H1 (cell line): ENCODE measurements at regions not wholly inside any gene's neighbourhood (a gene's known extent, or its start where the extent isn't known, plus 50 kb on each side); places are given as distances from the start of the nearest gene placed in this dataset.
A peak's percentile ranks its signal among the peaks of the same experiment; 100 is the strongest.

ENCODE experiments used
- CTCF ChIA-PET: fragments of 300-600 bp; sonication (Branson Sonifier 250); formaldehyde crosslinking; loops from one replicate; lab custom pipeline; 2021; ENCODE audit not compliant: partially characterized antibody; lab: Charles Lee
- POLR2A ChIA-PET: fragments of 300-600 bp; sonication (Branson Sonifier 250); formaldehyde crosslinking; loops from one replicate; lab custom pipeline; 2021; ENCODE audit warnings: inconsistent platforms; ENCODE audit not compliant: partially characterized antibody; lab: Charles Lee
- DNase-seq, 2 experiments: peaks; one replicate each; pipeline versions ENCODE4 v3.0.0 to v3.0.0-alpha.2; 2010 to 2022; ENCODE audit warnings: low spot score in 2 of 2, low read depth in 1 of 2, mixed read lengths in 1 of 2
- FAIRE-seq: peaks from 2 replicates; lab custom pipeline; 2011; peaks lifted over from hg19 to GRCh38; lab: Jason Lieb, UNC
- H2AFZ ChIP-seq: 2 replicates; pipeline ENCODE4 v1.8.1; 2012; ENCODE audit warnings: low read length, inconsistent platforms
- H2AK5ac ChIP-seq: 2 replicates; pipeline ENCODE4 v1.6.1; 2013; ENCODE audit warnings: low read depth, low read length
- H2BK120ac ChIP-seq: replicated peaks from 2 replicates; pipeline ENCODE3; 2013; ENCODE audit warnings: low read depth, low read length, inconsistent platforms
- H2BK12ac ChIP-seq: 2 replicates; pipeline ENCODE4 v1.6.1; 2013; ENCODE audit warnings: low read depth, low read length
- H2BK15ac ChIP-seq: 2 replicates; pipeline ENCODE4 v1.6.1; 2013; ENCODE audit warnings: low read length
- H2BK20ac ChIP-seq: 2 replicates; pipeline ENCODE4 v1.6.1; 2013; ENCODE audit warnings: low read length
- H2BK5ac ChIP-seq: 2 replicates; pipeline ENCODE4 v1.6.1; 2013; ENCODE audit warnings: low read depth, low read length
- H3K14ac ChIP-seq: 2 replicates; pipeline ENCODE4 v1.6.1; 2013; ENCODE audit warnings: inconsistent platforms; ENCODE audit not compliant: insufficient read length
- H3K18ac ChIP-seq: 2 replicates; pipeline ENCODE4 v1.6.1; 2013; ENCODE audit warnings: low read length; ENCODE audit errors: extremely low read depth
- H3K23ac ChIP-seq: 2 replicates; pipeline ENCODE4 v1.6.1; 2013; ENCODE audit warnings: inconsistent platforms; ENCODE audit not compliant: insufficient read length
- H3K23me2 ChIP-seq: 2 replicates; pipeline ENCODE4 v1.6.1; 2013; ENCODE audit warnings: low read depth, low read length
- H3K27ac ChIP-seq: 2 replicates; pipeline ENCODE4 v1.6.1; 2011; ENCODE audit warnings: low read depth, low read length, inconsistent platforms
- H3K27me3 ChIP-seq, 4 experiments: replicated peaks in 1 of 4; 1 replicate in 1 of 4; 2 replicates in 3 of 4; pipeline versions ENCODE4 v1.6.1 to v1.8.1; 2011 to 2013; ENCODE audit warnings: low read length in 3 of 4, mild to moderate bottlenecking in 3 of 4, inconsistent platforms in 2 of 4, mixed read lengths in 2 of 4, moderate library complexity in 1 of 4; ENCODE audit not compliant: control insufficient read depth in 3 of 4, insufficient read depth in 3 of 4; ENCODE audit errors: extremely low read depth in 1 of 4
- H3K36me3 ChIP-seq, 4 experiments: 2 replicates each; pipeline versions ENCODE4 v1.6.1 to v1.8.1; 2011 to 2013; ENCODE audit warnings: mild to moderate bottlenecking in 4 of 4, low read length in 3 of 4, moderate library complexity in 2 of 4, control low read depth in 1 of 4, inconsistent platforms in 1 of 4; ENCODE audit not compliant: insufficient read depth in 4 of 4, control insufficient read depth in 2 of 4
- H3K4ac ChIP-seq: replicated peaks from 2 replicates; pipeline ENCODE3; 2013; ENCODE audit warnings: low read length, low read depth, mixed read lengths, inconsistent platforms; ENCODE audit not compliant: insufficient read length
- H3K4me1 ChIP-seq, 4 experiments: replicated peaks in 1 of 4; 1 replicate in 1 of 4; 2 replicates in 3 of 4; pipeline versions ENCODE4 v1.6.1 to v1.8.1; 2011 to 2013; ENCODE audit warnings: low read length in 3 of 4, inconsistent platforms in 2 of 4, mixed read lengths in 1 of 4; ENCODE audit not compliant: insufficient read depth in 4 of 4, control insufficient read depth in 3 of 4
- H3K4me2 ChIP-seq, 2 experiments: 2 replicates each; pipeline versions ENCODE4 v1.6.1 to v1.8.1; 2011 to 2013; ENCODE audit warnings: low read depth in 2 of 2, low read length in 2 of 2, control low read depth in 1 of 2, inconsistent platforms in 1 of 2, mild to moderate bottlenecking in 1 of 2; ENCODE audit not compliant: insufficient read depth in 1 of 2
- H3K4me3 ChIP-seq, 4 experiments: fragments of 200-600, 300-600 bp in 1 of 4; sonication (generic), shearing (Covaris generic), sonication (Bioruptor Twin) in 1 of 4; 2 replicates each; pipeline versions ENCODE4 v1.5.1 to v1.8.1; 2011 to 2016; ENCODE audit warnings: low read length in 4 of 4, low read depth in 3 of 4, control low read depth in 2 of 4, inconsistent platforms in 2 of 4, mild to moderate bottlenecking in 2 of 4, mixed read lengths in 1 of 4, moderate library complexity in 1 of 4; ENCODE audit not compliant: insufficient read depth in 2 of 4; ENCODE audit errors: extremely low read depth in 1 of 4
- H3K56ac ChIP-seq: replicated peaks from 2 replicates; pipeline ENCODE3; 2013; ENCODE audit warnings: low read depth, mild to moderate bottlenecking, mixed read lengths, low read length, inconsistent platforms; ENCODE audit not compliant: insufficient read length
- H3K79me1 ChIP-seq: 2 replicates; pipeline ENCODE4 v1.6.1; 2013; ENCODE audit warnings: low read depth, low read length, control low read depth
- H3K79me2 ChIP-seq, 2 experiments: 2 replicates each; pipeline versions ENCODE4 v1.6.1 to v1.8.1; 2012 to 2013; ENCODE audit warnings: low read length in 2 of 2, mild to moderate bottlenecking in 2 of 2, inconsistent platforms in 1 of 2; ENCODE audit not compliant: insufficient read depth in 2 of 2, control insufficient read depth in 1 of 2
- H3K9ac ChIP-seq, 4 experiments: replicated peaks in 1 of 4; 1 replicate in 1 of 4; 2 replicates in 3 of 4; pipeline versions ENCODE4 v1.6.1 to v1.8.1; 2011 to 2013; ENCODE audit warnings: low read depth in 3 of 4, low read length in 3 of 4, control low read depth in 2 of 4, mild to moderate bottlenecking in 2 of 4, moderate library complexity in 2 of 4, inconsistent platforms in 1 of 4; ENCODE audit errors: extremely low read depth in 1 of 4
- H3K9me3 ChIP-seq, 2 experiments: 2 replicates each; pipeline versions ENCODE4 v1.6.1 to v1.8.1; 2012 to 2013; ENCODE audit warnings: mild to moderate bottlenecking in 2 of 2, moderate library complexity in 2 of 2, control low read depth in 1 of 2, inconsistent platforms in 1 of 2, low read depth in 1 of 2, low read length in 1 of 2, mixed read lengths in 1 of 2; ENCODE audit not compliant: insufficient read depth in 2 of 2
- H4K20me1 ChIP-seq, 2 experiments: replicated peaks in 1 of 2; 2 replicates each; pipeline versions ENCODE3 to v1.8.1; 2011 to 2013; ENCODE audit warnings: inconsistent platforms in 2 of 2, low read length in 2 of 2, mild to moderate bottlenecking in 1 of 2; ENCODE audit not compliant: insufficient read depth in 2 of 2, control insufficient read depth in 1 of 2
- H4K5ac ChIP-seq: 2 replicates; pipeline ENCODE4 v1.6.1; 2013; ENCODE audit warnings: low read length, low read depth, mixed read lengths, inconsistent platforms; ENCODE audit not compliant: insufficient read length
- H4K8ac ChIP-seq: 2 replicates; pipeline ENCODE4 v1.8.0; 2013; ENCODE audit warnings: mild to moderate bottlenecking, moderate library complexity, low read length, inconsistent platforms; ENCODE audit not compliant: insufficient read depth; ENCODE audit errors: extremely low read depth
- H4K91ac ChIP-seq: replicated peaks from 2 replicates; pipeline ENCODE3; 2013; ENCODE audit warnings: low read length, mixed read lengths, inconsistent platforms; ENCODE audit not compliant: insufficient read length
- CREB1 ChIP-seq: IDR thresholded peaks from 2 replicates; pipeline ENCODE4 v1.6.1; 2012; ENCODE audit warnings: inconsistent platforms
- FOSL1 ChIP-seq: IDR thresholded peaks from 2 replicates; pipeline ENCODE4 v1.6.1; 2011; ENCODE audit warnings: mild to moderate bottlenecking, low read depth, low read length, moderate library complexity; ENCODE audit not compliant: insufficient read depth
- JUND ChIP-seq: IDR thresholded peaks from 2 replicates; pipeline ENCODE4 v1.6.1; 2011; ENCODE audit warnings: mild to moderate bottlenecking, improper control_type of control experiment, low read length
- RAD21 ChIP-seq, 2 experiments: IDR thresholded peaks in 1 of 2; conservative IDR thresholded peaks in 1 of 2; 2 replicates each; pipeline ENCODE4 v1.6.1; 2011; ENCODE audit warnings: low read depth in 2 of 2, low read length in 2 of 2, improper control_type of control experiment in 1 of 2, inconsistent platforms in 1 of 2, mild to moderate bottlenecking in 1 of 2, moderate library complexity in 1 of 2
- WGBS, 2 experiments: shearing (Covaris generic) in 1 of 2; methylation state at CpG; one replicate each; pipeline versions ENCODE4 v1.1.6 to v1.1.7; 2013 to 2015; ENCODE audit warnings: low lambda C conversion rate in 2 of 2, mixed read lengths in 2 of 2, inconsistent platforms in 1 of 2, low coverage in 1 of 2, missing lambda C conversion rate in 1 of 2; ENCODE audit not compliant: insufficient replicate concordance in 2 of 2, insufficient coverage in 1 of 2, insufficient read length in 1 of 2; ENCODE audit errors: extremely low coverage in 1 of 2, missing lambda C conversion rate in 1 of 2; 5-methylcytosine and 5-hydroxymethylcytosine counted together
- TF ChIP-seq, protein P1 (sequence below): IDR thresholded peaks from 2 replicates; pipeline ENCODE4 v1.6.1; 2012; ENCODE audit warnings: inconsistent platforms
- TF ChIP-seq, protein P2 (sequence below), 3 experiments: IDR thresholded peaks; 1 replicate in 2 of 3; 2 replicates in 1 of 3; pipeline versions ENCODE4 v1.5.1 to v1.6.1; 2011; ENCODE audit warnings: low read length in 3 of 3, mild to moderate bottlenecking in 3 of 3, inconsistent platforms in 2 of 3, low read depth in 1 of 3, moderate library complexity in 1 of 3; ENCODE audit not compliant: insufficient read depth in 1 of 3; ENCODE audit errors: control extremely low read depth in 1 of 3

DNA sequence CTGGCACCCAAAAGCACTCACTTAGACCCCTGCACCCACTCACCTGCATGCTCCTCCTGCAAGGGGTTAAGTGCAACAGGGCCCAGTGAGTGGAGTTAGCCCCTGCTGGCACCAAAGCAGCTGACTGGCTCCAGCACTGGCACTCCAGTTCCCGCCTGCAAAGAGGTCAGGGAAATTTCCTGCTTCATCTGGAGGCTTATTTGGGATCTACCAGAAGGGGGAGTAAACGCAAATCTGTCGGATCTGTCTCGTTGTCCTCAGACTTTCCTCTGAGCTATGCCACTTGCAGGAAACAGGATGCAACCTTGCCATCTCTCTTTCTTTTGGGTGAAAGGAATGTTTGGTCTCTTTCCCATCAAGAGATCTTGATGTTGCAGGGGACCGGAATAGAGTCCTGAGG lies 435.6 kb downstream of the PCDH10 start:
- no peak overlapping the region for H3K27ac ChIP-seq

More for the DNA sequence above, 435.6 kb downstream of the PCDH10 start:
- TF ChIP-seq RAD21 (IDR thresholded peaks at IDR 0.05 in 1 of 2, conservative IDR thresholded peaks at IDR 0.05 in 1 of 2; ENCODE audit: low read depth in 2 of 2, low read length in 2 of 2) (peak; percentile 52 to 66), CREB1 (no peak), FOSL1 (no peak), JUND (no peak)
- TF ChIP-seq, protein P1, sequence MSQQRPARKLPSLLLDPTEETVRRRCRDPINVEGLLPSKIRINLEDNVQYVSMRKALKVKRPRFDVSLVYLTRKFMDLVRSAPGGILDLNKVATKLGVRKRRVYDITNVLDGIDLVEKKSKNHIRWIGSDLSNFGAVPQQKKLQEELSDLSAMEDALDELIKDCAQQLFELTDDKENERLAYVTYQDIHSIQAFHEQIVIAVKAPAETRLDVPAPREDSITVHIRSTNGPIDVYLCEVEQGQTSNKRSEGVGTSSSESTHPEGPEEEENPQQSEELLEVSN = peak; percentile 54
- TF ChIP-seq, protein P2, sequence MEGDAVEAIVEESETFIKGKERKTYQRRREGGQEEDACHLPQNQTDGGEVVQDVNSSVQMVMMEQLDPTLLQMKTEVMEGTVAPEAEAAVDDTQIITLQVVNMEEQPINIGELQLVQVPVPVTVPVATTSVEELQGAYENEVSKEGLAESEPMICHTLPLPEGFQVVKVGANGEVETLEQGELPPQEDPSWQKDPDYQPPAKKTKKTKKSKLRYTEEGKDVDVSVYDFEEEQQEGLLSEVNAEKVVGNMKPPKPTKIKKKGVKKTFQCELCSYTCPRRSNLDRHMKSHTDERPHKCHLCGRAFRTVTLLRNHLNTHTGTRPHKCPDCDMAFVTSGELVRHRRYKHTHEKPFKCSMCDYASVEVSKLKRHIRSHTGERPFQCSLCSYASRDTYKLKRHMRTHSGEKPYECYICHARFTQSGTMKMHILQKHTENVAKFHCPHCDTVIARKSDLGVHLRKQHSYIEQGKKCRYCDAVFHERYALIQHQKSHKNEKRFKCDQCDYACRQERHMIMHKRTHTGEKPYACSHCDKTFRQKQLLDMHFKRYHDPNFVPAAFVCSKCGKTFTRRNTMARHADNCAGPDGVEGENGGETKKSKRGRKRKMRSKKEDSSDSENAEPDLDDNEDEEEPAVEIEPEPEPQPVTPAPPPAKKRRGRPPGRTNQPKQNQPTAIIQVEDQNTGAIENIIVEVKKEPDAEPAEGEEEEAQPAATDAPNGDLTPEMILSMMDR (IDR thresholded peaks at IDR 0.05; ENCODE audit: control extremely low read depth in 1 of 3, insufficient read depth in 1 of 3, low read depth in 1 of 3, low read length in 3 of 3) = peak; percentile 17 to 58 (median 40); a peak in 3 of 4 replicates
- Histone ChIP-seq H2BK120ac (no peak overlapping the region), H3K36me3 (no peaks in the 10 kb centered on the region; a peak in 3 of 8 replicates), H3K4me1 (no peaks in the 10 kb centered on the region), H3K56ac (no peak overlapping the region), H2AFZ (peak overlapping the region; percentile 91; the same call in 1 of the 2 replicates), H2AK5ac (no peak overlapping the region), H3K4me3 (no peak overlapping the region), H3K23me2 (no peaks in the 10 kb centered on the region), H3K4me2 (no peak overlapping the region), H3K4ac (no peak overlapping the region), H3K14ac (no peak overlapping the region), H3K27me3 (no peaks in the 10 kb centered on the region), H3K9ac (no peak overlapping the region), H3K79me2 (no peaks in the 10 kb centered on the region), H3K9me3 (peaks cover 0 to 2% of the 10 kb centered on the region in 2 experiments; a peak in 1 of 4 replicates), H4K20me1 (no peaks in the 10 kb centered on the region), H3K79me1 (no peaks in the 10 kb centered on the region), H2BK5ac (no peak overlapping the region), H4K91ac (no peak overlapping the region), H2BK20ac (no peak overlapping the region), H3K18ac (no peak overlapping the region), H2BK12ac (no peak overlapping the region), H4K8ac (peak overlapping the region; percentile 37), H4K5ac (no peak overlapping the region), H3K23ac (no peak overlapping the region), H2BK15ac (no peak overlapping the region)
- DNase-seq (peak; percentile 29 to 49), FAIRE-seq (no peak)
- CTCF ChIA-PET = interaction anchor here (0.7 to 2.3 kb wide), 11 partner anchors 11 to 438 kb away, joined by 3 to 11 read pairs (median 4); no protein-coding TSS in a partner anchor
- 89% methylated on average over 5 of the region's 5 CpGs; no CpG with 5 or more reads in 1 of the 2 experiments for WGBS, 2 experiments
- POLR2A ChIA-PET = no interaction called here
